GM19452 (cell line): ENCODE measurements at regions not wholly inside any gene's neighbourhood (a gene's known extent, or its start where the extent isn't known, plus 50 kb on each side); places are given as distances from the start of the nearest gene placed in this dataset.
"Not testable (repeated sequence)": the region's sequence is repeated elsewhere in the genome, so short reads cannot be mapped to it uniquely, and the experiment has no call there.

Experiments used
- ATAC-seq: cut with Tn5 transposase; IDR thresholded peaks from one replicate; pipeline ENCODE4 v1.9.1; 2021; ENCODE audit not compliant: unreplicated experiment

DNA sequence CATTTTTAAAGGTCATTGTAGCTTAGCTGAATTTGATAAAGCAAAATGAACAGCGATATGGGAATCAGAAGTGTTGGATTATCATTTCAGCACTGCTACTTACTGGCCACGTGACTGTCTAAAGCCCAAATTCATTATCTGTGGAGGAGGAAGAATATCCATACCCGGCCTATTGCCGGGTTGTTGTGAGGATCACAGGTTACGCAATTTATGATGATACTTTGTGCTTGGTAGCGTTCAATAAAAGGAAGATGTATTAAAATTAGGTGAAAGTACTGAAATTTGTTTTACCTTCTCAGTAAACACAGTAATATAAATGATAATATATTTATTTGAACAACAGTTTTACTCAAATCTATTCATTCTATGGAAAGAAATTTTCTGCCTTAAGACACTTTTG is 1540.2 kb downstream of the ADGRL3 start:
- no peak for ATAC-seq

DNA sequence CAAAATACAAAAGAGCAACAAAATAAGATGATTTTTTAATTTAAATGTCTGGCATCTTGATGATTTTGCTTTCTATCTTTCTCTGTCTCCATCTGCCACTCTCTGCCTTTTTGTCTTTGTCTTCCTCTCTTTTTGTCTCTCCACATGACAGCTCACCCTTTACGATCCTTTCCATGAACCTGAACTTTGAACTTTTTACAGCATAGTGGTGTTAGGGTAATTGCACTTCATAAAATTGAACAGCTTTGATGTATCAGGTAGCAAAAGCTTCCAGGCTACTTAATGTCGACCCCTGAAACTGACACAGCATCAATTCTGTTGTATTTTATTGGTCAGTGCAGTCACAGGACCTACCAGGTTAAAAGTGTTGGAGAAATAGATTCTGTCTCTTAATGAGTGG is 1517.0 kb downstream of the ADGRL3 start:
- ATAC-seq: no peak

DNA sequence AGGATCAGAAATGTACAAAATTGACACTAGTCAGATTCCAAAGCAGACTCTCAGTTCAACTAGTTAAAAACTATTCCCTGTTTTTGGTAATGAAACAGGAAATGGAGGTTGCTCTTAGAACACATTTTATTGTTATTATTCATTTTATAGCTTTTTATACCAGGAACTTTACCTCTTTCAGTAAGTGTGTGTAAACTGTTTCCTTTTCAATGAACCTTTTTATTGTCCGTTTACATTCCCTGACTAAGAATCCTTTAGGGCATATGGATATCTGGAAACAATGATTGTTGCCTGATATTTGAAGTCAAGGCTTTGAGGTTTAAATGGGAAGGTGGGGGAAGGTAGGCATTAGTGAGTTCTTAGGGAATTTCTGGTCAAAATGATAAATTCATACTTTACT is 1511.4 kb downstream of the ADGRL3 start:
- no peak for ATAC-seq

DNA sequence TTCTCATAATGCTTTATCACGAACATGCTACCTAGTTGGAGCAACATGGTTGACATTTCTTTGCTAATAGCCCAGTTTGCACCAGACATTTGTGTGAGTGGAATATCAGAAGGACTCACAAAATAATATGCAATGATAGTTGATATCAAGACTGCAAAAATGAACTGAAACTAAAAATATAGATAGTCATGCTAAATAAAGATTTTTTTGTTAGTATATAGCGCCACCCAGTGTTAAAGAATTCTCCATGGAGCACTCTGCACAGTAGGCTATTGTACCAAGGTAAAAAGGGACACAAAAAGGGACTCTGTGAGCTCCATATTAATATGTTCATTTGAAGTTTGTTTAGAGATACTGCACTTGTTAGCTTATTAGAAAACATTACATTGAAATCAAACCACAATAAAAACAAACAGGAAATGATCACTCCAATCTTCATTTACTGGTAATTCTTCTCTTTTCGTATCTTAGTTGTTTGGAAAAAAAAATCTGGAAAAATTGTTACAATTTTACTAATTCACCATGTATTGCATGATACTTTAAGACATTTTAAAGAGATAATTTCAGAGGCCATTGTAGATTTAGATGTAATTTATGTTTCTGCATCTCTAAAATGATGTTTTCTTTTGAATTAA is 1509.6 kb downstream of the ADGRL3 start:
- no peak for ATAC-seq

DNA sequence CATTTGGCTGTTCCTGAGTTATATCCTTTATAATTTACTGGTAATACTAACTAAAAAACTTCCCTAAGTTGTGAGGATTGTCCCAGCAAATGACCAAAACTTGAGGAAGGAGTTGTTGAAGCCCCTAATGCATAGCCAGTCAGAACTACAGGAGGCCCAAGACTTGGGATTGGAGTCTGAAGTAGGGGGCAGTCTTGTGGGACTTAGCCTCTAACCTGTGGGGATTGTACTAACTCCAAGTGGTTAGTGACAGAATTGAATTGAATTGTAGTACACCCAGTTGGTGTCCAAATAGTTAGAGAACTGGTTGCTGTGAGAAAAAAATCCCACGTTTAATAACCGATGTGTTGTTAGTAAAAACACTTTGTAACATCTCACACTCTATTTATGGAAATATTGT is 1506.3 kb downstream of the ADGRL3 start:
- ATAC-seq: no peak

DNA sequence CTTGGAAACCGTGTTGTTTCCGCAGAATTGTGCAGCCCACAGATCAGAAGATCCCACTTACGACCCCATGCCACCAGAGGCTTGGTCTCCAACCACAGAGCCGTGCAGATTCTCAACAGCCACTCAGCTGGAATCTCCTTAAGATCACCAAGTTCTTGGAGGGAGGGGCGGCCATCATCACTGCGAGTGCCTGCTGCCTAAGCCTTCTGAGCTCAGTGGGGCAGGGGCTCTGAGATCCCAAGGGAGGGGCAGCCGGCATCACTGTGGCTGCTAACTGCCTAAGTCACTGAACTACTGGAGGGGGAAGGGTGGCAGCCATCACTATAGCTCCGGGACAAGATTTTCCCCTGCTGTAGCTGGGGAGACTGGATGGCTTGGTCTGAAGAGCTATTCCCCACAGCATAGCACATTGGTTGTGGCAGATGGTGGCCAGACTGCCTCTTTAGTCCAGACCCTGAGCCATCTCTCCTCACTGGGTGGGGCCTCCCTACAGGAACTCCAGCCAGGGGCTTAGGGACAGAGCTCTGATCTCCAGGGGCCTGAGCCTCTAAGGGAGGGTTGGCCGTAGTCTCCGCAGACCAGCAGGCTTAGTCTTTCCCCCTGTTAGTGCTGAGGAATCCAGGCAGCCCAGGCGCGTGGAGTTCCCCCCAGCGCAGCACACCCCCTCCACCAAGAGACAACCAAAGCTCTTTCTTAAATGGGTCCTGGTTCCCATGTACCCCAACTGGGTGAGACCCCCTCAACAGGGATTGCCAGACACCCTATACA is 1483.9 kb downstream of the ADGRL3 start:
- no peak for ATAC-seq

DNA sequence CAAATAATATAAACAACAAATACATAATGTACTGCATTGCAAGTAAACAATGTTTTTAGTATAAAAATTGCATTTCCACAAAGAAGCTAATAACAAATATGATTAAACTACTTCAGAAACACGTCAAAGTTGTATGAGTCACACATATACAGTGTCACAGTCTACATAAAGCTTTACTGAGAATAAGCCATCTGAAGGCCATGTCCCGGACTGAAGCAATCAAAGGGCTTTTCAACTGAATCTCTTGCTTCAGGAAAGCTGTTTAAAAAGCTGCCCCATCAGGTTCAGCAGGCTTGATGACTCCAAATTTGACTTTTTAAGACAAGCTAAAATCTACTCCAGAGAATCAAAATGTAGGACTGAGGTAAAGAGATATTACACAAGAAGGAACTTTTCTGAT is 1476.8 kb downstream of the ADGRL3 start:
- ATAC-seq: no peak

DNA sequence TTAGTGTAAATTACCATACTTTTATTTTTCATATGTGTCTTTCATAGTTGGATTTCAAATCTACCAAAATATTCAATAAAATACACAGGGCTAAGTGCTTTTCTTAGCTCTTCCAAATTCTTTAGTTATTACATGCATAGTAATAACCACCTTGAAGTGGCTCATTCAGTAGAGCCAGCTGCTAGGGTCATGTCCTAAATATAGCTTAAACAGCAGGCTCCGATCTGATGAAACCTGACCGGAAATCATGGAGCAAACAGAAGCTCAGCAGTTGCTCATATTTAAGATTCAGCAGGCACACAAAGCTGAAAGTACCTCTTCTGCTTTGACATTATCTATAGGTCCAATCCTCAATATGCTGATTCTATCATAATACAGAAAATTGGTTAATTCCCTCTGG is 1470.4 kb downstream of the ADGRL3 start:
- no peak for ATAC-seq

DNA sequence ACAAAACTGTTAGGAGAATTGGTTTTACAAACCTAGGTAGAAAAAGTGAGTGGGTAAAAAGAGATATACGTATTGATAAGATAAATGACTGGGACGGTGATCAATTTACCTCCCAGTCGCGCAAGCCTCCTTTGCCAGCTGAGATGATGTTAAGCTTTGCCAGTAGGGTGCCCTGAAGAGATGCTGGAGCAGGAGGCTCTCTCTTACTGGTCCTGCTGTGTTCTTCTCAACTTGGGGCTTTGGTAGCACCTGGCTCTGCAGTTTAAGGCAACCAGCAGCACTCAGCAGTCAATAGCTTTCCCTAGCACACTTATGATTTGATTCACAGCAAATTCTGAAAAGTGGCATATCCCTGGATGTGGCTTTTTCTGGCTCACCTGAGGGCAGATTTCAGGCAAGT is 1461.7 kb downstream of the ADGRL3 start:
- ATAC-seq: no peak

DNA sequence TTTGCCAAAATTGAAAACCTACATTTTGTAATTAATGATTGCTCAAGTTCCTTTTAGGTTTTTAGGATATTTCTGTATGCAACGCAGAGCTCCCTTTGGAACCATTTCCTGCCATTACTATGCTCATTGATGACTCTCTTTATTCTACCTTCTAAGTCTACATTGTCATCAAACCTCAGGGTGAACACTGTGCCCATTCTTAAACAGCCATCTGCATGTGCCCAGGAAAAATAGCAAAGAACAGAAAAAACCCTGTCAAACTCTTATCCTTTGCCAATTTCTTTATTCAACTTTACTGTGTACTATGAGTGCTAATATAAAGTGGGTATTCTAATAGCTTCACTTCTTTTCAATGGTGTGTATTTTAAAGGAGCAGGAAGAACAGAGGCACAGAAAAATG is 1455.9 kb downstream of the ADGRL3 start:
- no peak for ATAC-seq

DNA sequence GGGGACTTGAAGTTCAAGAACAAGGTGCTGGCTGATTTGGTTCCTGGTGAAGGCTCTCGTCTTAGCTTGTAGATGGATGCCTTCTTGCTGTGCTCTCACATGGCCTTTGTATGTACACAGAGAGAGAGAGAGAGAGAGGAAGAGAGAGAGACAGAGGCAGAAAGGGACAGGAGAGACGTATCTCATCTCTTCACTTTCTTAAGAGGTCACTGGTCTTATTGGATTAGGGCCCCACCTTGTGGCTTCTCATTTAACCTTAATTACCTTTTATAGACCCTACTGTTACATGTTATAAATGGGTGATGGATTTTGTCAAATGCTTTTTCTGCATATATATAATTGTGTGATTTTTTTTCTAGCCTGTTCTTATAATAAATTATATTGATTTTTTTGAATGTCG is 1444.2 kb downstream of the ADGRL3 start:
- no peak for ATAC-seq

DNA sequence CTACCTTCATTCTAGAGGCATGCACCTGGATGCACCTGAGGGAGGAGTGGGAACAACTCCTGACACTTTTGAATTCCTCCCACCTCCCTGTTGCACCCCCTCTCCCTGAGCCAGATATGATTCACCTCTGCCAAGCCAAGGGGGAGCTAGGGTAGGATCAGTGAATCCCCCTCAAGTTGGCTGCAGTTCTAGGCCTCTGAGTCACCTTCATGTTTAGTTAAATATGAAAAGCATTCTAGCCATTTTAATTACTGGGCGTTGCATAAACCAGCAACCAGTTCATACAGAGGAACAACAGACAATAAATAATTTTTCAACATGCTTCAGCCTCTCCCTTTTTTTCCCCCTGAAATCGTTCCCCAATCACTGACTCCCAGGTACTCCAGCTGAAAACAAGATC is 1440.2 kb downstream of the ADGRL3 start:
- no peak for ATAC-seq

DNA sequence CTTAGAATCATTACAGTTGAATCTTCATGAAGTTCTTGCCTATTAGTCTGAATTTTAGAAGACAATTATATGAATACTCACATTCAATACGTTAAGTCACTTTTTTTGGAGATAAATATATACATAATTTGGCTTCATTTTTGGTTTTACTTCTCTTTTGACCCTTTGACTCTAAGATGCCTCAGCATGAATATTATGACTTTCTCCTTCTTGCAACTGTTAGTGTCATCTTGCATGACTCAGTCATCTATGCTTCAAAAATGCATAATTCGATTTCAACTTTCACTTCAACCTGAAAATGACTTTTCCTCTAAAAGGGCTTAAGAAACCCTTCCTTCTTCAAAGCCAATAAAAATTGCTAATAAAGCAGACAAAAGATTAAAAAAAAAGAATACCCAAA is 1427.5 kb downstream of the ADGRL3 start:
- no peak for ATAC-seq

DNA sequence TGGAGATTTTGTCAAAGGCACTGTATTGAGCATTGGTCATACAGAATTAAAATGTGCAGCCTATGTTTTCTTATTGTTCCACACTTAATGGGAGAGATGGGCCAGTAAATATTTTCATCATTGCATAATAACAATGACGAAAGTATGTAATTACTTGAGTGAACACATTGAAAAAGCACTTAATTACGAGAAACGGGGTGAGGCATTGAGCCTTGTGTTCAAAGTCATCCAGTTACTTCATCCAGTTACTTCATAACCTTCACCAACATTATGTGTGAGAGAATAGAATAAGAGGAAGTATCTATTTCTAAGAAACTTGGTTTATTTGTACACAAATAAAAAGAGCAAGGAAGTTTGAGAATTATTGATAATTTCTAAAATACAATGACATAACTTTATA is 1427.0 kb downstream of the ADGRL3 start:
- ATAC-seq: no peak

DNA sequence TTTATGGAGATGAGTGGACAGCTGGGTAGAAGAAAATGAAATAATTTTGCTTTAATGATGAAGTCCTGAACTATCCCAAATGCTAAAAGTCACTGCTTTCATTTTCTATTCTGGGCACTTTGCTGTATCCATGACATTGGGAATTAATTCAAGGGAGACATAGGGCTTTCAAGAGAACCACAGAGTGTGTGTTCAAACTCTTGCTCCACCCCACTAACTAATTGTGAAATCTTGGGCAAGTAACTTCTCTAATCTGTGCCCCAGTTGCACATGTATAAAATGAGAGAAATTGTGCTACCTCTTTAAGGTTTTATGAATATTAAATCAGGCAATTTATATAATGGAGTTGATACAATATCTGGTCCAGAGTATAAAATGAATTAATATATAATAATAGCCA is 1422.0 kb downstream of the ADGRL3 start:
- ATAC-seq: no peak

DNA sequence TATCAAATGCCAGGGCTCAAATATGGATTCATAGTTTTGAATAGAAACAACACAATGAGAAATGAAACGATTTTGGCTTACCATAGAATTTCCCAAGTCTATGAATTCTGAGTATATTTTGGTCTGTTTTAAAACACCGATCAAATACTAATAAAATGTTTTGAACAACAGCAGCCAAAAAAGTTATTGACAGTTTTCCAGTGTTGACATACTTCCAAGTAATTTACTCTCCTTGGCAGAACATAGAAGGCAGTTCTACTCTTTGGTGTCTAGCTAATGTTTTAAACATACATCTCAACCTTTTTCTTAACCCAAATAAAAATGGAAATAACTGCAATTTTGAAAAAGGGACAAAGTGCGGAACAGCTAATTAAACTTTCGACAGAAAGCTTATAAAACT is 1419.8 kb downstream of the ADGRL3 start:
- ATAC-seq: no peak

DNA sequence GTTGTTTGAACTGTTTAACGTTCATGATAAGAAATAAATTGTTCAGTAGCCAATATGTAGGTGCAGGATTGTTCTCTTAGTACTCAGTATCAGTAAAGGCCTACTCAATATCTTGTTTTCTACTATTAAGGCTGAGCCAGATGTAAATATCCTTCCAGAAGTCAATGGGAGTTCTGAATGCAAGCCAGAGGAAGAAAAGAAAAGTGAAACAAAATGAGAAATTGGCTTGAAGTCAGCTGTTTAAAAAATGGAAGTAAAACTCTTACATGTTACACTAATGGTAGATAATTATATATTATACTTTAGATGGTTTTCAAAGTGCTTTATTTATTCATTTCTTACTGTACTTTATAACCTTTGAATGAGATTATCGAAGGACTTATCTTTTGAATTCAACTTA is 1417.9 kb downstream of the ADGRL3 start:
- ATAC-seq: no peak

DNA sequence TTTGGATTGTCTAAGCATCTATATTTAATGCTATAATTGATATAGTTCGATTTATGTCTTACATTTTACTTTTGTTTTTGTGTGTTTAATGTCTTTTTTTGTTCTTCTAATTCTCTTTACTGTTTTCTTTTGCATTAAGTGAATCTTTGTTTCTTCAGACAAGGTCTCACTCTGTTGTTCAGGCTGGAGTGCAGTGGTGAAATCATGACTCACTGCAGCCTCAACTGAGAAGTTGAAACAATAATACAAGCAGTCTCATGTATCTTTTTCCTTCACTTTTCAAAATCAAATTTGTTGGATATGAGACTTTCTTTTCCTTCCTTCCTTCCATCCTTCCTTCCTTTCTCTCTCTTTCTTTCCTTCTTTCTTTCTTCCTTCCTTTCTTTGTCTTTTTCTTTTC is 1401.6 kb downstream of the ADGRL3 start:
- ATAC-seq: no peak

DNA sequence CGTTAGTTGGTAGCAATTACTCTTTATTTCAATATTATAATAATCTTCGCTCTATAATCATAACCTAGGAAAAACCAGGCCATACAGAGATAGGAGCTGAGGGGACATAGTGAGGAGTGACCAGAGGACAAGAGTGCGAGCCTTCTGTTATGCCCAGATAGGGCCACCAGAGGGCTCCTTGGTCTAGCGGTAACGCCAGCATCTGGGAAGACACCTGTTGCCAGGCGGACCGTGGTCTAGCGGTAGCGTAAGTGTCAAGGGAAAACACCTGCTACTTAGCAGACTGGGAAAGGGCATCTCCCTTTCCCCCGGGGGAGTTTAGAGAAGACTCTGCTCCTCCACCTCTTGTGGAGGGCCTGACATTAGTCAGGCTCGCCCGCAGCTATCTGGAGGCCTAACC is 1395.1 kb downstream of the ADGRL3 start:
- ATAC-seq: not testable (repeated sequence)

DNA sequence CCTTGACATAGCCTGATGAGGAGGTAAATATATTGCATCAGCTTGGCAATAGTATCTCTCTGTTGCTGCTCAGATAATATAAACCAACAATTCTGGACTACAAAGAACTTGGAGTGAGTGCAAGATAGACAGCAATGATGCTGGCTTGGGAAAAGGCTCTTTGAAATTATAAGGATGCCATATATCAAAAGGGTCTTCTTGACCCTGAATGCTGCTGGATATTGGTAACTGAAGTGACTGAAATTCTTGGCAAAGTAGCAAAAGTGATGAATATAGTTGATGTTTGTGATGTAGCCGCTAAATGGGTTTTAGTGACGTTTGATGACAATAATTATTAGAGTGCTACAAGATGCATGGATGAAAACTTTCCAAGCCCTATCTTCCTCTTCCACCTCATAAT is 1391.6 kb downstream of the ADGRL3 start:
- ATAC-seq: no peak

DNA sequence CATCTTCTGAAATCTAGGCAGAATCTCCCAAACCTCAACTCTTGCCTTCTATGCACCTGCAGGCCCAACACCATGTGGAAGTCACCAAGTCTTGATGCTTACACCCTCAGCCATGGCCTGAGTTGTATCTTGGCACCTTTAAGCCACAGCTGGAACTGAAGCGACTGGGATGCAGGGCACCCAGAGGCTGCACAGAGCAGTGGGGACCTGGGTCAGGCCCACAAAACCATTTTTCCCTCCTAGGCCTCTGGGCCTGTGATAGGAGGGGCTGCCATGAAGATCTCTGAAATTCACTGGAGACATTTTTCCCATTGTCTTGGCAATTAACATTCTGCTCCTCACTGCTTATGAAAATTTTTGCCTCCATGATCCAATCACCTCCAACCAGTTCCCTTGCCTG is 1388.5 kb downstream of the ADGRL3 start:
- no peak for ATAC-seq

DNA sequence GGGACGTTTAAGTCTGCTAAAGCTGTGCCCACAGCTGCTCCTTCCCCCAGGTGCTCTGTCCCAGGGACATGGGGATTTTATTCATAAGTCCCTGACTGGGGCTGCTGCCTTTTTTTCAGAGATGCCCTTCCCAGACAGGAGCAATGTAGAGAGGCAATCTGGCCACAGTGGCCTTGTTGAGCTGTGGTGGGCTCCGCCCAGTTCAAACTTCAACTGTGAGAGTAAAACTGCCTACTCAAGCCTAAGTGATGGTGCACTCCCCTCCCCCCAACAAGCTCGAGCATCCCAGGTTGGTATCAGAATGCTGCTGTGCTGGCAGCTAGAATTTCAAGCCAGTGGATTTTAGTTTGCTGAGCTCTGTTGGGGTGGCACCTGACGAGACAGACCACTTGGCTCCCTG is 1371.4 kb downstream of the ADGRL3 start:
- ATAC-seq: no peak

DNA sequence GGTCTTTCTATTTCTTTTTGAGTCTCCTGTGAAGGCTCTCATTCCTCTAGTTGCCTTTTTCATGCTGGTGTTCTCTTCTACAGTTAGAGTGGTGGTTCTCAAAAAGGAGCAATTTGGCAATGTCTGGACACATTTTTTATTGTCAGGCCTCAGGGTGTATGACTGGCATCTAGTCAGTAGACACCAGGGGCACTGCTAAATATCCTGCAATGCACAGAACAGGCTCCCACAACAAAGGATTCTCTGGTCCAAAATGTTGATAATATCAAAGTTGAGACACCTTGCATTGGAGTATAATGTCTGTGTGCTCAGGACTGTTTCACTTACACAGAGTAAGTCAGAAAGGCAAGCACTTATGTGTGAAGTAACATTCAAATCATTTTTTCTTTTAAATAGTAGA is 1360.7 kb downstream of the ADGRL3 start:
- ATAC-seq: no peak
